GM23338 (cell line): ENCODE measurements at regions not wholly inside any gene's neighbourhood (a gene's known extent, or its start where the extent isn't known, plus 50 kb on each side); places are given as distances from the start of the nearest gene placed in this dataset.

Experiments used
- ATAC-seq: fragments of 200-7000 bp; cut with Tn5 transposase; 3 replicates; pipeline ENCODE4 v1.9.1; 2020
- DNase-seq: peaks from one replicate; pipeline ENCODE4 v3.0.0-alpha.2; 2015; ENCODE audit warnings: low spot score
- H2AFZ ChIP-seq: fragments of 200-600 bp; sonication (generic); 2 replicates; pipeline ENCODE4 v1.8.0; 2016; ENCODE audit warnings: antibody characterized with exemption, mild to moderate bottlenecking, moderate library complexity
- H3F3A ChIP-seq: fragments of 200-600 bp; sonication (generic); replicated peaks from 2 replicates; pipeline ENCODE4 v1.8.0; 2017; ENCODE audit warnings: antibody characterized with exemption, mixed run types, low read depth
- H3K27ac ChIP-seq: fragments of 200-600 bp; sonication (generic); 2 replicates; pipeline ENCODE4 v1.6.1; 2016; ENCODE audit warnings: low read depth
- H3K27me3 ChIP-seq: fragments of 200-600 bp; sonication (generic); 2 replicates; pipeline ENCODE4 v1.8.0; 2016; ENCODE audit warnings: mild to moderate bottlenecking, mixed run types, moderate library complexity; ENCODE audit not compliant: insufficient read depth
- H3K36me3 ChIP-seq: fragments of 200-600 bp; sonication (generic); 2 replicates; pipeline ENCODE4 v1.8.0; 2016; ENCODE audit warnings: mild to moderate bottlenecking; ENCODE audit not compliant: insufficient read depth
- H3K4me1 ChIP-seq: fragments of 200-600 bp; sonication (generic); 2 replicates; pipeline ENCODE4 v1.8.0; 2016; ENCODE audit warnings: mild to moderate bottlenecking, moderate library complexity; ENCODE audit not compliant: insufficient read depth
- H3K4me2 ChIP-seq: fragments of 200-600 bp; sonication (generic); 2 replicates; pipeline ENCODE4 v1.7.1; 2017; ENCODE audit warnings: mixed run types
- H3K4me3 ChIP-seq: fragments of 200-600 bp; sonication (generic); 2 replicates; pipeline ENCODE4 v1.6.1; 2016; ENCODE audit warnings: mixed run types
- H3K79me2 ChIP-seq: fragments of 200-600 bp; sonication (generic); replicated peaks from 2 replicates; pipeline ENCODE4 v1.8.0; 2017; ENCODE audit warnings: mild to moderate bottlenecking; ENCODE audit not compliant: insufficient read depth
- H3K9me2 ChIP-seq: fragments of 200-600 bp; sonication (generic); 2 replicates; pipeline ENCODE4 v1.8.0; 2017; ENCODE audit not compliant: insufficient read depth
- H4K20me1 ChIP-seq: fragments of 200-600 bp; sonication (generic); replicated peaks from 2 replicates; pipeline ENCODE4 v1.8.0; 2017; ENCODE audit warnings: mild to moderate bottlenecking; ENCODE audit not compliant: insufficient read depth
- H3K27ac Mint-ChIP-seq: 2 replicates; pipeline ENCODE4 v1.8.0; 2020; ENCODE audit warnings: inconsistent platforms, mild to moderate bottlenecking, moderate library complexity, mixed read lengths
- H3K27me3 Mint-ChIP-seq: 3 replicates; pipeline ENCODE4 v1.8.0; 2022; ENCODE audit warnings: low read depth, mild to moderate bottlenecking, moderate library complexity, mixed read lengths, inconsistent platforms; ENCODE audit not compliant: insufficient read depth, poor library complexity
- H3K36me3 Mint-ChIP-seq: 3 replicates; pipeline ENCODE4 v1.8.0; 2021; ENCODE audit warnings: low read depth, mild to moderate bottlenecking, inconsistent platforms, moderate library complexity, mixed read lengths
- H3K4me1 Mint-ChIP-seq: 3 replicates; pipeline ENCODE4 v1.8.0; 2020; ENCODE audit warnings: mild to moderate bottlenecking, inconsistent platforms, mixed read lengths
- H3K4me3 Mint-ChIP-seq: 3 replicates; pipeline ENCODE4 v1.8.0; 2021; ENCODE audit warnings: moderate library complexity, mild to moderate bottlenecking, inconsistent platforms, mixed read lengths
- H3K9me3 Mint-ChIP-seq: 3 replicates; pipeline ENCODE4 v1.8.0; 2020; ENCODE audit warnings: moderate library complexity, mild to moderate bottlenecking, inconsistent platforms, mixed read lengths
- CREB1 ChIP-seq: fragments of 250-450 bp; sonication (Bioruptor Pico); IDR thresholded peaks from 2 replicates; pipeline ENCODE4 v1.5.0; 2020; ENCODE audit warnings: low read depth, mild to moderate bottlenecking, moderate library complexity
- EZH2 ChIP-seq: fragments of 200-600 bp; sonication (generic); IDR thresholded peaks from one replicate; pipeline ENCODE4 v1.8.0; 2017; ENCODE audit warnings: antibody characterized with exemption, mild to moderate bottlenecking, low read depth; ENCODE audit not compliant: unreplicated experiment
- NANOG ChIP-seq: IDR thresholded peaks from 2 replicates; pipeline ENCODE4 v1.6.1; 2016; ENCODE audit warnings: antibody characterized with exemption, borderline replicate concordance
- ZNF331 ChIP-seq: fragments of 250-450 bp; sonication (Bioruptor Pico); IDR thresholded peaks from 2 replicates; pipeline ENCODE4 v1.5.0; 2020; ENCODE audit warnings: low read depth, mild to moderate bottlenecking, moderate library complexity
- TF ChIP-seq, protein P1 (sequence below): fragments of 250-450 bp; sonication (Bioruptor Pico); IDR thresholded peaks from 2 replicates; pipeline ENCODE4 v1.5.0; 2020; ENCODE audit warnings: mild to moderate bottlenecking, moderate library complexity
- TF ChIP-seq, protein P2 (sequence below): IDR thresholded peaks from one replicate; pipeline ENCODE4 v1.6.1; 2018; ENCODE audit warnings: antibody characterized with exemption; ENCODE audit not compliant: unreplicated experiment

DNA sequence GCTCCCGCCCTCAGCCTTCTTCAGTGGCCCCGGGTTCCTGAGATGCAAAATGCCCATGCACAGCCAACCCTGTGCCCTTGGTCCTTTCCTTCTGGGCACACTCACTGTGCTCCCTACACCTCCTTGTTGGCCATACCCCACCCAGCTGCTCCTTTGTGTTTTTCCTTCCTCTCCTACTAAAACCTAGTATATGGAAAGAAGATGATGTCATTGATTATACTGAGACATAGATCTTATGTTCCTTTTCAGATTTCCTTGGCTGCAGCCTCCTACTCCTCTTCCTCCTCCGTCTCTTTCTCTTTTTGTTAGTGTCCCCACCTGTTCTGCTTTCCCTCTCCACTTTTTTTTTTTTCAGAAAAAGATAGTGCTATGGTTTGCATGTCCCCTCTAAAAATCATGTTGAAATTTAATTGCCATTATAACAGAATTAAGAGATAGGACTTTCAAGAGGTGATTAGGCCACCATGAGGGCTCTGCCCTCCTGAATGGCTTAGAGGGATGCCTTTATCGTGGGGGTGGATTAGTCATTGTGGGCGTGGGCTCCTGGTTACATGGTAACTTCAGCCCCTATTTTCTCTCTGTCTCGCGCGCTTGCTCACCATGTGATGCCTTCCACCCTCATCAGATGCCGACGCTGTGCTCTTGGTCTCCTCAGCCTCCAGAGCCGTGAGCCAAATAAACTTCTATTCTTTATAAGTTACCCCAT is 254.9 kb upstream of the GATB start:
- Histone ChIP-seq H2AFZ (no peak overlapping the region), H3K4me1 (peaks cover 3% of the 10 kb centered on the region), H3K4me3 (no peak overlapping the region), H4K20me1 (no peaks in the 10 kb centered on the region), H3K9me2 (no peaks in the 10 kb centered on the region; the same call in 1 of the 2 replicates), H3K4me2 (no peak overlapping the region), H3K27me3 (no peaks in the 10 kb centered on the region), H3F3A (no peaks in the 10 kb centered on the region), H3K27ac (no peak overlapping the region), H3K36me3 (no peaks in the 10 kb centered on the region), H3K79me2 (no peaks in the 10 kb centered on the region)
- Mint-ChIP-seq H3K4me3 (no peak overlapping the region), H3K9me3 (peaks cover 21% of the 10 kb centered on the region), H3K27ac (no peak overlapping the region), H3K27me3 (peaks cover 3% of the 10 kb centered on the region), H3K4me1 (peaks cover 7% of the 10 kb centered on the region), H3K36me3 (peaks cover 10% of the 10 kb centered on the region)
- no peak for DNase-seq
- ATAC-seq = no peak
- TF ChIP-seq, protein P1, sequence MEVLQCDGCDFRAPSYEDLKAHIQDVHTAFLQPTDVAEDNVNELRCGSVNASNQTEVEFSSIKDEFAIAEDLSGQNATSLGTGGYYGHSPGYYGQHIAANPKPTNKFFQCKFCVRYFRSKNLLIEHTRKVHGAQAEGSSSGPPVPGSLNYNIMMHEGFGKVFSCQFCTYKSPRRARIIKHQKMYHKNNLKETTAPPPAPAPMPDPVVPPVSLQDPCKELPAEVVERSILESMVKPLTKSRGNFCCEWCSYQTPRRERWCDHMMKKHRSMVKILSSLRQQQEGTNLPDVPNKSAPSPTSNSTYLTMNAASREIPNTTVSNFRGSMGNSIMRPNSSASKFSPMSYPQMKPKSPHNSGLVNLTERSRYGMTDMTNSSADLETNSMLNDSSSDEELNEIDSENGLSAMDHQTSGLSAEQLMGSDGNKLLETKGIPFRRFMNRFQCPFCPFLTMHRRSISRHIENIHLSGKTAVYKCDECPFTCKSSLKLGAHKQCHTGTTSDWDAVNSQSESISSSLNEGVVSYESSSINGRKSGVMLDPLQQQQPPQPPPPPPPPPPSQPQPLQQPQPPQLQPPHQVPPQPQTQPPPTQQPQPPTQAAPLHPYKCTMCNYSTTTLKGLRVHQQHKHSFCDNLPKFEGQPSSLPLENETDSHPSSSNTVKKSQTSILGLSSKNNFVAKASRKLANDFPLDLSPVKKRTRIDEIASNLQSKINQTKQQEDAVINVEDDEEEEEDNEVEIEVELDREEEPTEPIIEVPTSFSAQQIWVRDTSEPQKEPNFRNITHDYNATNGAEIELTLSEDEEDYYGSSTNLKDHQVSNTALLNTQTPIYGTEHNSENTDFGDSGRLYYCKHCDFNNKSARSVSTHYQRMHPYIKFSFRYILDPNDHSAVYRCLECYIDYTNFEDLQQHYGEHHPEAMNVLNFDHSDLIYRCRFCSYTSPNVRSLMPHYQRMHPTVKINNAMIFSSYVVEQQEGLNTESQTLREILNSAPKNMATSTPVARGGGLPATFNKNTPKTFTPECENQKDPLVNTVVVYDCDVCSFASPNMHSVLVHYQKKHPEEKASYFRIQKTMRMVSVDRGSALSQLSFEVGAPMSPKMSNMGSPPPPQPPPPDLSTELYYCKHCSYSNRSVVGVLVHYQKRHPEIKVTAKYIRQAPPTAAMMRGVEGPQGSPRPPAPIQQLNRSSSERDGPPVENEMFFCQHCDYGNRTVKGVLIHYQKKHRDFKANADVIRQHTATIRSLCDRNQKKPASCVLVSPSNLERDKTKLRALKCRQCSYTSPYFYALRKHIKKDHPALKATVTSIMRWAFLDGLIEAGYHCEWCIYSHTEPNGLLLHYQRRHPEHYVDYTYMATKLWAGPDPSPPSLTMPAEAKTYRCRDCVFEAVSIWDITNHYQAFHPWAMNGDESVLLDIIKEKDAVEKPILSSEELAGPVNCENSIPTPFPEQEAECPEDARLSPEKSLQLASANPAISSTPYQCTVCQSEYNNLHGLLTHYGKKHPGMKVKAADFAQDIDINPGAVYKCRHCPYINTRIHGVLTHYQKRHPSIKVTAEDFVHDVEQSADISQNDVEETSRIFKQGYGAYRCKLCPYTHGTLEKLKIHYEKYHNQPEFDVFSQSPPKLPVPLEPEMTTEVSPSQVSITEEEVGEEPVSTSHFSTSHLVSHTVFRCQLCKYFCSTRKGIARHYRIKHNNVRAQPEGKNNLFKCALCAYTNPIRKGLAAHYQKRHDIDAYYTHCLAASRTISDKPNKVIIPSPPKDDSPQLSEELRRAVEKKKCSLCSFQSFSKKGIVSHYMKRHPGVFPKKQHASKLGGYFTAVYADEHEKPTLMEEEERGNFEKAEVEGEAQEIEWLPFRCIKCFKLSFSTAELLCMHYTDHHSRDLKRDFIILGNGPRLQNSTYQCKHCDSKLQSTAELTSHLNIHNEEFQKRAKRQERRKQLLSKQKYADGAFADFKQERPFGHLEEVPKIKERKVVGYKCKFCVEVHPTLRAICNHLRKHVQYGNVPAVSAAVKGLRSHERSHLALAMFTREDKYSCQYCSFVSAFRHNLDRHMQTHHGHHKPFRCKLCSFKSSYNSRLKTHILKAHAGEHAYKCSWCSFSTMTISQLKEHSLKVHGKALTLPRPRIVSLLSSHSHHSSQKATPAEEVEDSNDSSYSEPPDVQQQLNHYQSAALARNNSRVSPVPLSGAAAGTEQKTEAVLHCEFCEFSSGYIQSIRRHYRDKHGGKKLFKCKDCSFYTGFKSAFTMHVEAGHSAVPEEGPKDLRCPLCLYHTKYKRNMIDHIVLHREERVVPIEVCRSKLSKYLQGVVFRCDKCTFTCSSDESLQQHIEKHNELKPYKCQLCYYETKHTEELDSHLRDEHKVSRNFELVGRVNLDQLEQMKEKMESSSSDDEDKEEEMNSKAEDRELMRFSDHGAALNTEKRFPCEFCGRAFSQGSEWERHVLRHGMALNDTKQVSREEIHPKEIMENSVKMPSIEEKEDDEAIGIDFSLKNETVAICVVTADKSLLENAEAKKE (CRISPR knock-in tag) = no peak

GRCh38 chr4:152014280-152014679 is 253.5 kb upstream of the GATB start:
- Histone ChIP-seq H3K27me3 (no peaks in the 10 kb centered on the region), H3K79me2 (no peaks in the 10 kb centered on the region), H4K20me1 (no peaks in the 10 kb centered on the region), H3K4me2 (no peak overlapping the region), H3K27ac (no peak overlapping the region), H3K4me1 (peaks cover 18% of the 10 kb centered on the region), H2AFZ (no peak overlapping the region), H3K36me3 (no peaks in the 10 kb centered on the region), H3K4me3 (no peak overlapping the region), H3K9me2 (no peaks in the 10 kb centered on the region), H3F3A (0 out of 2 replicates have a peak, but pooled peaks cover 2% of the 10 kb centered on the region)
- Mint-ChIP-seq H3K4me3 (no peak overlapping the region), H3K36me3 (peaks cover 10% of the 10 kb centered on the region), H3K4me1 (peaks cover 22% of the 10 kb centered on the region), H3K9me3 (peaks cover 21% of the 10 kb centered on the region), H3K27ac (no peak overlapping the region), H3K27me3 (peaks cover 3% of the 10 kb centered on the region)
- ATAC-seq (no peak), DNase-seq (no peak)
- TF ChIP-seq CREB1 (CRISPR knock-in tag) = no peak
- TF ChIP-seq, protein P2, sequence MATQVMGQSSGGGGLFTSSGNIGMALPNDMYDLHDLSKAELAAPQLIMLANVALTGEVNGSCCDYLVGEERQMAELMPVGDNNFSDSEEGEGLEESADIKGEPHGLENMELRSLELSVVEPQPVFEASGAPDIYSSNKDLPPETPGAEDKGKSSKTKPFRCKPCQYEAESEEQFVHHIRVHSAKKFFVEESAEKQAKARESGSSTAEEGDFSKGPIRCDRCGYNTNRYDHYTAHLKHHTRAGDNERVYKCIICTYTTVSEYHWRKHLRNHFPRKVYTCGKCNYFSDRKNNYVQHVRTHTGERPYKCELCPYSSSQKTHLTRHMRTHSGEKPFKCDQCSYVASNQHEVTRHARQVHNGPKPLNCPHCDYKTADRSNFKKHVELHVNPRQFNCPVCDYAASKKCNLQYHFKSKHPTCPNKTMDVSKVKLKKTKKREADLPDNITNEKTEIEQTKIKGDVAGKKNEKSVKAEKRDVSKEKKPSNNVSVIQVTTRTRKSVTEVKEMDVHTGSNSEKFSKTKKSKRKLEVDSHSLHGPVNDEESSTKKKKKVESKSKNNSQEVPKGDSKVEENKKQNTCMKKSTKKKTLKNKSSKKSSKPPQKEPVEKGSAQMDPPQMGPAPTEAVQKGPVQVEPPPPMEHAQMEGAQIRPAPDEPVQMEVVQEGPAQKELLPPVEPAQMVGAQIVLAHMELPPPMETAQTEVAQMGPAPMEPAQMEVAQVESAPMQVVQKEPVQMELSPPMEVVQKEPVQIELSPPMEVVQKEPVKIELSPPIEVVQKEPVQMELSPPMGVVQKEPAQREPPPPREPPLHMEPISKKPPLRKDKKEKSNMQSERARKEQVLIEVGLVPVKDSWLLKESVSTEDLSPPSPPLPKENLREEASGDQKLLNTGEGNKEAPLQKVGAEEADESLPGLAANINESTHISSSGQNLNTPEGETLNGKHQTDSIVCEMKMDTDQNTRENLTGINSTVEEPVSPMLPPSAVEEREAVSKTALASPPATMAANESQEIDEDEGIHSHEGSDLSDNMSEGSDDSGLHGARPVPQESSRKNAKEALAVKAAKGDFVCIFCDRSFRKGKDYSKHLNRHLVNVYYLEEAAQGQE = no peak
- no peak for TF ChIP-seq NANOG
- TF ChIP-seq EZH2 = no peak
- no peak for TF ChIP-seq ZNF331 (CRISPR knock-in tag)
